ENCODE measurements at regions not wholly inside any gene's neighbourhood (a gene's known extent, or its start where the extent isn't known, plus 50 kb on each side); places are given as distances from the start of the nearest gene placed in this dataset.
A peak's percentile ranks its signal among the peaks of the same experiment; 100 is the strongest.
"Not testable (repeated sequence)": the region's sequence is repeated elsewhere in the genome, so short reads cannot be mapped to it uniquely, and the experiment has no call there.

GRCh38 chr13:80082396-80083080 lies 258.4 kb downstream of the SPRY2 start:
- peak; percentile 11 for DNase-seq (ENCODE audit: low spot score)

- no peak for DNase-seq (ENCODE audit: low spot score)
Observed at GRCh38 chr13:80074811-80075210, 266.1 kb downstream of the SPRY2 start.

- no peak for DNase-seq (ENCODE audit: low spot score)
Observed at GRCh38 chr13:80074143-80074752, 266.7 kb downstream of the SPRY2 start.

GRCh38 chr13:80072231-80072630 lies 268.7 kb downstream of the SPRY2 start:
- no peak for DNase-seq (ENCODE audit: low spot score)

- DNase-seq (ENCODE audit: low spot score): no peak
Observed at GRCh38 chr13:80070024-80070703, 270.8 kb downstream of the SPRY2 start.

- no peak for DNase-seq (ENCODE audit: low spot score)
Observed at GRCh38 chr13:80069374-80069773, 271.6 kb downstream of the SPRY2 start.

- no peak for DNase-seq (ENCODE audit: low spot score)
Observed at GRCh38 chr13:80065996-80066395, 274.9 kb downstream of the SPRY2 start.

- not testable (repeated sequence) for DNase-seq (ENCODE audit: low spot score)
Observed at GRCh38 chr13:80062416-80062815, 278.5 kb downstream of the SPRY2 start.

- DNase-seq (ENCODE audit: low spot score): no peak
Observed at GRCh38 chr13:80059789-80060188, 281.1 kb downstream of the SPRY2 start.

- no peak for DNase-seq (ENCODE audit: low spot score)
Observed at GRCh38 chr13:80058626-80059025, 282.3 kb downstream of the SPRY2 start.

- DNase-seq (ENCODE audit: low spot score): no peak
Observed at GRCh38 chr13:80055847-80056246, 285.1 kb downstream of the SPRY2 start.

- DNase-seq (ENCODE audit: low spot score): no peak
Observed at GRCh38 chr13:80054806-80055205, 286.1 kb downstream of the SPRY2 start.

GRCh38 chr13:80052286-80052685 lies 288.6 kb downstream of the SPRY2 start:
- no peak for DNase-seq (ENCODE audit: low spot score)

- no peak for DNase-seq (ENCODE audit: low spot score)
Observed at GRCh38 chr13:80050252-80050651, 290.7 kb downstream of the SPRY2 start.

- peak; percentile 79 for DNase-seq (ENCODE audit: low spot score)
Observed at GRCh38 chr13:80048802-80049201, 292.1 kb downstream of the SPRY2 start.

- DNase-seq (ENCODE audit: low spot score): no peak
Observed at GRCh38 chr13:80048030-80048429, 292.9 kb downstream of the SPRY2 start.

- peak; percentile 66 for DNase-seq (ENCODE audit: low spot score)
Observed at GRCh38 chr13:80047406-80047805, 293.5 kb downstream of the SPRY2 start.

- no peak for DNase-seq (ENCODE audit: low spot score)
Observed at GRCh38 chr13:80040981-80041317, 300.0 kb downstream of the SPRY2 start.

GRCh38 chr13:80040196-80040980 lies 300.5 kb downstream of the SPRY2 start:
- peak; percentile 53 for DNase-seq (ENCODE audit: low spot score)

GRCh38 chr13:80039000-80039399 lies 301.9 kb downstream of the SPRY2 start:
- no peak for DNase-seq (ENCODE audit: low spot score)

- no peak for DNase-seq (ENCODE audit: low spot score)
Observed at GRCh38 chr13:80038371-80038770, 302.6 kb downstream of the SPRY2 start.

- peak; percentile 33 for DNase-seq (ENCODE audit: low spot score)
Observed at GRCh38 chr13:80037505-80037888, 303.4 kb downstream of the SPRY2 start.

Data from H4 (cell line).